Type B pancreatic cell (in vitro differentiated cells): ENCODE measurements at regions not wholly inside any gene's neighbourhood (a gene's known extent, or its start where the extent isn't known, plus 50 kb on each side); places are given as distances from the start of the nearest gene placed in this dataset.

Experiments used
- DNase-seq: peaks from one replicate; pipeline ENCODE4 v3.0.0; 2021; ENCODE audit warnings: mixed read lengths; ENCODE audit not compliant: unreplicated experiment; ENCODE audit errors: extremely low spot score
- H3K27ac Mint-ChIP-seq: 2 replicates; pipeline ENCODE4 v1.8.0; 2021; ENCODE audit warnings: mild to moderate bottlenecking, mixed read lengths
- H3K27me3 Mint-ChIP-seq: 2 replicates; pipeline ENCODE4 v1.8.0; 2021; ENCODE audit warnings: mixed read lengths
- H3K36me3 Mint-ChIP-seq: 2 replicates; pipeline ENCODE4 v1.8.0; 2021; ENCODE audit warnings: mixed read lengths
- H3K4me1 Mint-ChIP-seq: one replicate; pipeline ENCODE4 v1.8.0; 2021; ENCODE audit warnings: mixed read lengths; ENCODE audit not compliant: unreplicated experiment
- H3K4me3 Mint-ChIP-seq: 2 replicates; pipeline ENCODE4 v1.8.0; 2021; ENCODE audit warnings: mild to moderate bottlenecking, mixed read lengths
- H3K9me3 Mint-ChIP-seq: 2 replicates; pipeline ENCODE4 v1.8.0; 2021; ENCODE audit warnings: mixed read lengths
- TF ChIP-seq, protein P1 (sequence below): fragments of 200-600 bp; sonication (generic); conservative IDR thresholded peaks from 2 replicates; pipeline ENCODE4 v1.5.0; 2021; ENCODE audit warnings: antibody characterized with exemption, mild to moderate bottlenecking

DNA sequence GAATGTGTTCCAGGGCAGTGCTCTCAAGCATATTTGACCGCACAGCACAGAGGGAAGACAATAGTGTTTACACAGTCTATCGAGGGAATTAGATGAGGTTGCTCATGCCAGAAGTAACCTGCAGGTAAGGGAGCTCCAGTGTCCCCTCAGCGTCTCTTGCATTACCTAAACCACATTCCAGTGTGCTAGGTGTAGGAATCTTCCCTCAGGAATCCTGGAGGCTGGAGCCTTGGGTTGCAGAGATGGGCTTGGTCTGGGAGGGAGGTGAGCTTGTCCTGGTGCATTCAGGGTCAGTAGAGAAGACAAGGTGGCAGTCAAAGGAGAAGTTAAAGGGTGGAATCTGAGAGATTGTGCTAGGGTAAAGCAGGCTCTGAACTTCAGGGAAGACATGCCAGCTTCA lies 56.3 kb downstream of the SOX14 start:
- no peaks in the 10 kb centered on the region for H3K36me3 Mint-ChIP-seq
- no peak for DNase-seq

DNA sequence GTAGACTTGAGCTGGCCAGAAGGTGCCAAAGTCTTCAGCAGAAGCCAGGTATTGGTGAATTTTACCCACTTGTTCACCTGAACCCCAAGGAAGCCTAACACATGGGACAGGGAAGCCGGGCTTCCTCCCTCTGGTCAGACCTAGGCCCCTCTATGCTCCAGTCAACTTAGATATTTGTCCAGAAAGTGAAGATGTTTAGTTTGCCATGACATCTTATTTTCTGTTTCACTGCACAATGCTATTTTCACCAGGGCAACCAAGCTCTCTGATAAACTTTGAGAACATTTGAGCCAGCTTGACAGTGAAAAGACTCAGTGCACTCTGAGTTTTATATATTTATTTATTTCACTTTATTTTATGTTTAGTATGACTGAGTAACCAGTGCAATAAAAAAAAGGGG lies 71.0 kb downstream of the SOX14 start:
- no peak for DNase-seq
- TF ChIP-seq, protein P1, sequence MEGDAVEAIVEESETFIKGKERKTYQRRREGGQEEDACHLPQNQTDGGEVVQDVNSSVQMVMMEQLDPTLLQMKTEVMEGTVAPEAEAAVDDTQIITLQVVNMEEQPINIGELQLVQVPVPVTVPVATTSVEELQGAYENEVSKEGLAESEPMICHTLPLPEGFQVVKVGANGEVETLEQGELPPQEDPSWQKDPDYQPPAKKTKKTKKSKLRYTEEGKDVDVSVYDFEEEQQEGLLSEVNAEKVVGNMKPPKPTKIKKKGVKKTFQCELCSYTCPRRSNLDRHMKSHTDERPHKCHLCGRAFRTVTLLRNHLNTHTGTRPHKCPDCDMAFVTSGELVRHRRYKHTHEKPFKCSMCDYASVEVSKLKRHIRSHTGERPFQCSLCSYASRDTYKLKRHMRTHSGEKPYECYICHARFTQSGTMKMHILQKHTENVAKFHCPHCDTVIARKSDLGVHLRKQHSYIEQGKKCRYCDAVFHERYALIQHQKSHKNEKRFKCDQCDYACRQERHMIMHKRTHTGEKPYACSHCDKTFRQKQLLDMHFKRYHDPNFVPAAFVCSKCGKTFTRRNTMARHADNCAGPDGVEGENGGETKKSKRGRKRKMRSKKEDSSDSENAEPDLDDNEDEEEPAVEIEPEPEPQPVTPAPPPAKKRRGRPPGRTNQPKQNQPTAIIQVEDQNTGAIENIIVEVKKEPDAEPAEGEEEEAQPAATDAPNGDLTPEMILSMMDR = no peak
- Mint-ChIP-seq H3K9me3 (no peaks in the 10 kb centered on the region), H3K27me3 (peaks cover 36% of the 10 kb centered on the region), H3K4me3 (no peak overlapping the region), H3K36me3 (no peaks in the 10 kb centered on the region), H3K4me1 (peaks cover 5% of the 10 kb centered on the region), H3K27ac (no peak overlapping the region)

More for the DNA sequence above, 56.3 kb downstream of the SOX14 start:
- Mint-ChIP-seq H3K9me3 (no peaks in the 10 kb centered on the region), H3K27me3 (peaks cover 20% of the 10 kb centered on the region), H3K4me1 (no peaks in the 10 kb centered on the region), H3K4me3 (no peak overlapping the region), H3K27ac (no peak overlapping the region)
- TF ChIP-seq, protein P1 = no peak

DNA sequence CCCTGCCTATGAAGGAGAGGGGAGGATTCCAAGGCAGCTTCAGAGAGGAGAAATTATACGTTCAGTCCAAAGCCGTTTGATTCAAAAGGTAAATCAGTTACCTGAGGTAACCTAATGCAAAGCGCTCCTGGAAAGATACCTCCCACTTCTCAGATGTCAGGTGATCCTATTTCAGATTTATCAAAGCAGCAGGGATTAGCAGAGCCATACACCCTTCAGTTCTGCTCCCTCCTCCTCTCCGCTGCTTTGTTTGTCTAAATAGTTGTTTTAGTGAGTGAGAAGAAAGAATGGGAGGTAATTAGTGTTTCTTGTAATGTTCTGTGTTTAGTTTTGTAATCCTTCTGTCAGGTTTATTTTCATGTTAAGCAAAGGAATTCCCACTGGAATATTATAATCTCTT lies 81.1 kb downstream of the SOX14 start:
- DNase-seq = no peak
- TF ChIP-seq, protein P1 = no peak
- Mint-ChIP-seq H3K36me3 (no peaks in the 10 kb centered on the region), H3K4me1 (no peaks in the 10 kb centered on the region), H3K9me3 (no peaks in the 10 kb centered on the region), H3K27me3 (peaks cover 52% of the 10 kb centered on the region), H3K4me3 (no peak overlapping the region), H3K27ac (no peak overlapping the region)

DNA sequence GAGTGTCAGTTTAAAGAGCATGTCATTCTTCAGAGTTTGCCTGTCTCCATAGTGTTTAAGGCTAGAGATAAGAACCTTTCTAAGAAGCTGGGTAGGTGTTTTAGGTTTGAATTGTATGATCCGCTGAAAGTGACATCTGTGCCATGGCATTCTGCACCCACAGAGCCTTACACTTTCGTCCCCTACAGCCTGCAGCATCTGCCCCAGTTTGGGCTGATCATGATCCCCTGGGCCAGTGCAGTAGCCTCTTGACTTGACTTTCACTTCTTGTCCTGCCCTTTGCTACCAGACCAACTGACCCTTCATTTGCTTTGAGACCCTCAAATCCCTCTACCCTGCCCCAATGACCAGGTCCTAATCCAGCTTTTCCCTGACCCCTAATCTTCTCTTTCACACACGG lies 81.6 kb downstream of the SOX14 start:
- Mint-ChIP-seq H3K4me1 (no peaks in the 10 kb centered on the region), H3K36me3 (no peaks in the 10 kb centered on the region), H3K4me3 (no peak overlapping the region), H3K27ac (no peak overlapping the region), H3K27me3 (peaks cover 55% of the 10 kb centered on the region), H3K9me3 (no peaks in the 10 kb centered on the region)
- DNase-seq = no peak
- TF ChIP-seq, protein P1 = no peak

DNA sequence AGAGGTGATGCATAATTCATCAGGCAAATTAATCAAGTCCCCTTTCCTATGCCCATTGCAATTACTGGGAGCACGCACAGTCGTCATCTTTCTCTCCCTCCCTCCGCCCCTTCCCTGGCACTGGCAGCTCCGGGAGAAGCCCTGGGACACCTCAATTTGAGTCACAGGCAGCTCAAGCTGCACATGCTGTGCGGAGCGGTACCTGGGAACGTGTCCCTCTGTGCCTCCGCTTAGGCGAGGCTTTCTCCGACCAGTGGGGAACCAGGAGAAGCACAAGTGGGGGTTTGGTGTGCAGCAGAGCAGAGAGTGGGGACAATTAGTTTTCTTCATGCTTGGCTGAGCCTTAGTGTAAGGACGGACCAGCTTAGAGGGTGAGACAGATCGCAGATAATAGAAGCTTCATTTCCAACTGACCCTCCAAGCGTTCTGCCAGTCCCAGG lies 88.3 kb downstream of the SOX14 start:
- Mint-ChIP-seq H3K27me3 (peaks cover 78% of the 10 kb centered on the region), H3K27ac (no peak overlapping the region), H3K9me3 (no peaks in the 10 kb centered on the region), H3K4me1 (no peaks in the 10 kb centered on the region), H3K4me3 (no peak overlapping the region), H3K36me3 (no peaks in the 10 kb centered on the region)
- no peak for DNase-seq
- TF ChIP-seq, protein P1 = no peak
